HEK293 (cell line): ENCODE measurements at regions not wholly inside any gene's neighbourhood (a gene's known extent, or its start where the extent isn't known, plus 50 kb on each side); places are given as distances from the start of the nearest gene placed in this dataset.
A peak's percentile ranks its signal among the peaks of the same experiment; 100 is the strongest.

Source experiments
- CTCF ChIA-PET: fragments of 350-600 bp; formaldehyde crosslinking; extraction: SDS; loops from one replicate; lab custom pipeline; 2021; ENCODE audit warnings: antibody characterized with exemption; lab: Yijun Ruan, JAX
- POLR2A ChIA-PET: fragments of 300-600 bp; formaldehyde crosslinking; extraction: SDS; loops from one replicate; lab custom pipeline; 2020; ENCODE audit warnings: antibody characterized with exemption, inconsistent platforms; lab: Yijun Ruan, JAX
- H3K27ac ChIP-seq: fragments of 200-500 bp; sonication (Bioruptor generic); 2 replicates; pipeline ENCODE4 v1.5.1; 2014; ENCODE audit warnings: low read depth, low read length, control low read depth, inconsistent platforms; ENCODE audit errors: extremely low read depth
- H3K36me3 ChIP-seq, 2 experiments: fragments of 200-500 bp in 1 of 2; sonication (Bioruptor generic) in 1 of 2; 1 replicate in 1 of 2; 2 replicates in 1 of 2; pipeline ENCODE4 v1.5.1; 2014 to 2017; ENCODE audit warnings: inconsistent platforms in 2 of 2, low read length in 2 of 2; ENCODE audit not compliant: control insufficient read depth in 2 of 2, insufficient read depth in 1 of 2
- H3K4me1 ChIP-seq: fragments of 200-500 bp; sonication (Bioruptor generic); 2 replicates; pipeline ENCODE4 v1.5.1; 2014; ENCODE audit warnings: mild to moderate bottlenecking, low read length, inconsistent platforms; ENCODE audit not compliant: control insufficient read depth, insufficient read depth
- H3K4me3 ChIP-seq: 2 replicates; pipeline ENCODE4 v1.5.1; 2011; ENCODE audit warnings: low read depth, mild to moderate bottlenecking, control low read depth, low read length, moderate library complexity
- H3K9me3 ChIP-seq: fragments of 200-500 bp; sonication (Bioruptor generic); 2 replicates; pipeline ENCODE4 v1.5.1; 2014; ENCODE audit warnings: low read depth, low read length, inconsistent platforms; ENCODE audit not compliant: control insufficient read depth, insufficient read depth
- GFI1B ChIP-seq: fragments of 450-650 bp; formaldehyde crosslinking; IDR thresholded peaks from 2 replicates; pipeline ENCODE4 v1.5.1; 2016; ENCODE audit warnings: missing biosample characterization, missing genetic modification characterization
- MEIS1 ChIP-seq: sonication (generic); formaldehyde crosslinking; IDR thresholded peaks from 2 replicates; pipeline ENCODE4 v1.8.1; 2022; ENCODE audit warnings: missing genetic modification reagents, mild to moderate bottlenecking, borderline replicate concordance
- RBAK ChIP-seq: fragments of 450-650 bp; formaldehyde crosslinking; IDR thresholded peaks from 2 replicates; pipeline ENCODE4 v1.5.1; 2016; ENCODE audit warnings: missing biosample characterization, missing genetic modification characterization
- ZFP37 ChIP-seq: fragments of 450-650 bp; formaldehyde crosslinking; IDR thresholded peaks from 2 replicates; pipeline ENCODE4 v1.5.1; 2016; ENCODE audit warnings: missing biosample characterization, missing genetic modification characterization
- ZFP69B ChIP-seq: fragments of 450-650 bp; formaldehyde crosslinking; IDR thresholded peaks from 2 replicates; pipeline ENCODE4 v1.5.1; 2016; ENCODE audit warnings: missing biosample characterization, missing genetic modification characterization
- ZIC2 ChIP-seq: fragments of 450-650 bp; formaldehyde crosslinking; IDR thresholded peaks from 2 replicates; pipeline ENCODE4 v1.5.1; 2016; ENCODE audit warnings: missing biosample characterization, missing genetic modification characterization
- ZNF174 ChIP-seq: fragments of 450-650 bp; formaldehyde crosslinking; IDR thresholded peaks from 2 replicates; pipeline ENCODE4 v1.5.0; 2017; ENCODE audit warnings: missing biosample characterization, mild to moderate bottlenecking, missing genetic modification characterization
- ZNF19 ChIP-seq: fragments of 450-650 bp; formaldehyde crosslinking; IDR thresholded peaks from 2 replicates; pipeline ENCODE4; 2016; ENCODE audit warnings: missing biosample characterization, missing genetic modification characterization, low read depth
- ZNF335 ChIP-seq: fragments of 450-650 bp; formaldehyde crosslinking; conservative IDR thresholded peaks from 2 replicates; pipeline ENCODE4 v1.5.1; 2016; ENCODE audit warnings: missing biosample characterization, missing genetic modification characterization
- ZNF354C ChIP-seq: fragments of 450-650 bp; formaldehyde crosslinking; IDR thresholded peaks from 2 replicates; pipeline ENCODE4 v1.5.1; 2016; ENCODE audit warnings: missing biosample characterization, missing genetic modification characterization, low read depth, borderline replicate concordance
- ZNF423 ChIP-seq: fragments of 450-650 bp; formaldehyde crosslinking; IDR thresholded peaks from 2 replicates; pipeline ENCODE4 v1.5.1; 2016; ENCODE audit warnings: missing biosample characterization, missing genetic modification characterization
- ZNF514 ChIP-seq: fragments of 450-650 bp; formaldehyde crosslinking; IDR thresholded peaks from 2 replicates; pipeline ENCODE4 v1.5.1; 2016; ENCODE audit warnings: missing biosample characterization, missing genetic modification characterization
- ZNF585B ChIP-seq: fragments of 450-650 bp; formaldehyde crosslinking; IDR thresholded peaks from 2 replicates; pipeline ENCODE4 v1.5.1; 2016; ENCODE audit warnings: missing biosample characterization, missing genetic modification characterization
- ZNF596 ChIP-seq: fragments of 450-650 bp; IDR thresholded peaks from 2 replicates; pipeline ENCODE4 v1.5.0; 2018; ENCODE audit warnings: missing biosample characterization, mild to moderate bottlenecking, missing genetic modification characterization, moderate library complexity
- ZNF677 ChIP-seq: fragments of 450-650 bp; IDR thresholded peaks from 2 replicates; pipeline ENCODE4 v1.5.0; 2018; ENCODE audit warnings: missing biosample characterization, mild to moderate bottlenecking, missing genetic modification characterization, moderate library complexity
- ZNF76 ChIP-seq: fragments of 450-650 bp; formaldehyde crosslinking; IDR thresholded peaks from 2 replicates; pipeline ENCODE4; 2016; ENCODE audit warnings: low read depth, missing biosample characterization, missing genetic modification characterization, borderline replicate concordance
- ZNF768 ChIP-seq: fragments of 450-650 bp; formaldehyde crosslinking; IDR thresholded peaks from 2 replicates; pipeline ENCODE4 v1.5.1; 2018; ENCODE audit warnings: missing biosample characterization, mild to moderate bottlenecking, missing genetic modification characterization
- ZNF777 ChIP-seq: fragments of 450-650 bp; formaldehyde crosslinking; IDR thresholded peaks from 2 replicates; pipeline ENCODE4 v1.5.1; 2017; ENCODE audit warnings: missing biosample characterization, missing genetic modification characterization, borderline replicate concordance
- ZNF785 ChIP-seq: fragments of 450-650 bp; formaldehyde crosslinking; IDR thresholded peaks from 2 replicates; pipeline ENCODE4 v1.5.1; 2016; ENCODE audit warnings: missing biosample characterization, missing genetic modification characterization
- ZSCAN23 ChIP-seq: fragments of 450-650 bp; formaldehyde crosslinking; IDR thresholded peaks from 2 replicates; pipeline ENCODE4 v1.5.1; 2016; ENCODE audit warnings: missing biosample characterization, missing genetic modification characterization
- TF ChIP-seq, protein P1 (sequence below): fragments of 450-650 bp; formaldehyde crosslinking; IDR thresholded peaks from 2 replicates; pipeline ENCODE4 v1.5.1; 2016; ENCODE audit warnings: missing biosample characterization, missing genetic modification characterization
- TF ChIP-seq, protein P2 (sequence below): fragments of 450-650 bp; formaldehyde crosslinking; conservative IDR thresholded peaks from 2 replicates; pipeline ENCODE4 v1.5.1; 2016; ENCODE audit warnings: low read depth, missing biosample characterization, missing genetic modification characterization
- TF ChIP-seq, protein P3 (sequence below): fragments of 450-650 bp; formaldehyde crosslinking; IDR thresholded peaks from 2 replicates; pipeline ENCODE4 v1.5.1; 2016; ENCODE audit warnings: missing biosample characterization, missing genetic modification characterization
- TF ChIP-seq, protein P4 (sequence below): fragments of 450-650 bp; formaldehyde crosslinking; IDR thresholded peaks from 2 replicates; pipeline ENCODE4 v1.5.1; 2016; ENCODE audit warnings: missing biosample characterization, missing genetic modification characterization

DNA sequence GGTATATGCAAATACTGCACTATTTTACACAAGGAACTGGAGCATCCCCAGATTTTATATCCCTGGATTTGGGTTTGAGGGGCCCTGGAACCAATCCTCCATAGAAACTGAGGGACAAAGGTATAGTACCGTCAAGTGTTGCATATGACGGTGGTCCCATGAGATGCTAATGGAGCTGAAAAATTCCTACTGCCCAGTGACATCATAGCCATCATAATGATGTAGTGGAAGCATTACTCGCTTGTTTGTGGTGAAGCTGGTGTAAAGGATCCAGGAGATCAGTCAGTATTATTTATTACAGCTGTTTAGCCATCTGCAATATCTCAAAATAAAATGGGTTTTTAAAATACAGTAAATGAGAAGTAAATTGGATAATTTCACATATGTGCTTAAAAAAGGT, 496.6 kb upstream of the HS6ST1 start (continued):
- TF ChIP-seq, protein P1, sequence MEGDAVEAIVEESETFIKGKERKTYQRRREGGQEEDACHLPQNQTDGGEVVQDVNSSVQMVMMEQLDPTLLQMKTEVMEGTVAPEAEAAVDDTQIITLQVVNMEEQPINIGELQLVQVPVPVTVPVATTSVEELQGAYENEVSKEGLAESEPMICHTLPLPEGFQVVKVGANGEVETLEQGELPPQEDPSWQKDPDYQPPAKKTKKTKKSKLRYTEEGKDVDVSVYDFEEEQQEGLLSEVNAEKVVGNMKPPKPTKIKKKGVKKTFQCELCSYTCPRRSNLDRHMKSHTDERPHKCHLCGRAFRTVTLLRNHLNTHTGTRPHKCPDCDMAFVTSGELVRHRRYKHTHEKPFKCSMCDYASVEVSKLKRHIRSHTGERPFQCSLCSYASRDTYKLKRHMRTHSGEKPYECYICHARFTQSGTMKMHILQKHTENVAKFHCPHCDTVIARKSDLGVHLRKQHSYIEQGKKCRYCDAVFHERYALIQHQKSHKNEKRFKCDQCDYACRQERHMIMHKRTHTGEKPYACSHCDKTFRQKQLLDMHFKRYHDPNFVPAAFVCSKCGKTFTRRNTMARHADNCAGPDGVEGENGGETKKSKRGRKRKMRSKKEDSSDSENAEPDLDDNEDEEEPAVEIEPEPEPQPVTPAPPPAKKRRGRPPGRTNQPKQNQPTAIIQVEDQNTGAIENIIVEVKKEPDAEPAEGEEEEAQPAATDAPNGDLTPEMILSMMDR = no peak
- TF ChIP-seq ZNF423 (tag by site-specific recombination) (no peak), GFI1B (no peak)
- TF ChIP-seq, all 188 proteins: peak for 0

DNA sequence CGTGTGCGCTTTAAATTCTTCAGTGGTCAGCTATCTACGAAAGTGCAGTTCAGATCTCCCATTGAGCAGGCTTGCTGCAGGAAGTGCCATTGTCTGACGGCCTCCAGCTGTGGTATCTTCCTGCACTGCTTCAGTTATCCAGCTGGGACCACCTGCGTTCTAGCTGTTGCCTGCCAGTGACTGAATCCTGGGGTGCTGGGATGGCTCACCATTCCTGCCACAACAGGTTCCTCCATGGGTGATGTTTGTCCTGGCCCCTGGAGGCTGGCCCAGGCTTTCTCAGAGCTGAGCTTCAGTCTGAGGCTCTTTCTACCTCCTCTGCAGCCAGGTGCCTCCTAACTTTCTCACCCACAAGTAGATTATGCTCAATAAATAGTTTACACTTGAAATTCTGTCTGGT, 498.5 kb upstream of the HS6ST1 start:
- TF ChIP-seq ZIC2 (tag by site-specific recombination) (peak; percentile 90), ZNF514 (tag by site-specific recombination) (no peak)
- Histone ChIP-seq H3K36me3 (no peaks in the 10 kb centered on the region), H3K4me3 (no peak overlapping the region), H3K4me1 (no peaks in the 10 kb centered on the region), H3K9me3 (no peaks in the 10 kb centered on the region), H3K27ac (no peak overlapping the region)
- ChIA-PET POLR2A (no interaction called here), CTCF (no interaction called here)

DNA sequence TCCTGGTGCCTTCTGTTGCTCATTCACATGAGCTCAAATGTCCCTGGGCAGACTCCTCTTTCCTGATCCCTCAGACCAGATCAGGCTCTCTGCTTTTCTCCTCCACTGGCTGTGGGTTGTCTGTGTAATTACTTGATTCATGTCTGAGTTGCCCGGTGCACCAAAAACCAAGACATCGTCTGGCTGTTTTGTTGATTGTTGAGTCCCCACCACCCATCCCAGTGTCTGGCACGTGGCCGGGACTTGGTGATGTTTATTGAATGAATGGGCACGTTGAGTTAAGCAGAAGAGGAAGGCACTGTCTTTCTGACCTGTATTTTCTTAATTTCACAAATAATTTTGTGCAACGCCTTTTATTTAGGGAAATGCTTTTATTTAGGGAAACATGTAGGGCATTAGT, 499.1 kb upstream of the HS6ST1 start:
- Histone ChIP-seq H3K4me3 (no peak overlapping the region), H3K4me1 (no peaks in the 10 kb centered on the region), H3K9me3 (no peaks in the 10 kb centered on the region), H3K27ac (no peak overlapping the region), H3K36me3 (no peaks in the 10 kb centered on the region)
- ChIA-PET CTCF (no interaction called here), POLR2A (no interaction called here)
- TF ChIP-seq, protein P2, sequence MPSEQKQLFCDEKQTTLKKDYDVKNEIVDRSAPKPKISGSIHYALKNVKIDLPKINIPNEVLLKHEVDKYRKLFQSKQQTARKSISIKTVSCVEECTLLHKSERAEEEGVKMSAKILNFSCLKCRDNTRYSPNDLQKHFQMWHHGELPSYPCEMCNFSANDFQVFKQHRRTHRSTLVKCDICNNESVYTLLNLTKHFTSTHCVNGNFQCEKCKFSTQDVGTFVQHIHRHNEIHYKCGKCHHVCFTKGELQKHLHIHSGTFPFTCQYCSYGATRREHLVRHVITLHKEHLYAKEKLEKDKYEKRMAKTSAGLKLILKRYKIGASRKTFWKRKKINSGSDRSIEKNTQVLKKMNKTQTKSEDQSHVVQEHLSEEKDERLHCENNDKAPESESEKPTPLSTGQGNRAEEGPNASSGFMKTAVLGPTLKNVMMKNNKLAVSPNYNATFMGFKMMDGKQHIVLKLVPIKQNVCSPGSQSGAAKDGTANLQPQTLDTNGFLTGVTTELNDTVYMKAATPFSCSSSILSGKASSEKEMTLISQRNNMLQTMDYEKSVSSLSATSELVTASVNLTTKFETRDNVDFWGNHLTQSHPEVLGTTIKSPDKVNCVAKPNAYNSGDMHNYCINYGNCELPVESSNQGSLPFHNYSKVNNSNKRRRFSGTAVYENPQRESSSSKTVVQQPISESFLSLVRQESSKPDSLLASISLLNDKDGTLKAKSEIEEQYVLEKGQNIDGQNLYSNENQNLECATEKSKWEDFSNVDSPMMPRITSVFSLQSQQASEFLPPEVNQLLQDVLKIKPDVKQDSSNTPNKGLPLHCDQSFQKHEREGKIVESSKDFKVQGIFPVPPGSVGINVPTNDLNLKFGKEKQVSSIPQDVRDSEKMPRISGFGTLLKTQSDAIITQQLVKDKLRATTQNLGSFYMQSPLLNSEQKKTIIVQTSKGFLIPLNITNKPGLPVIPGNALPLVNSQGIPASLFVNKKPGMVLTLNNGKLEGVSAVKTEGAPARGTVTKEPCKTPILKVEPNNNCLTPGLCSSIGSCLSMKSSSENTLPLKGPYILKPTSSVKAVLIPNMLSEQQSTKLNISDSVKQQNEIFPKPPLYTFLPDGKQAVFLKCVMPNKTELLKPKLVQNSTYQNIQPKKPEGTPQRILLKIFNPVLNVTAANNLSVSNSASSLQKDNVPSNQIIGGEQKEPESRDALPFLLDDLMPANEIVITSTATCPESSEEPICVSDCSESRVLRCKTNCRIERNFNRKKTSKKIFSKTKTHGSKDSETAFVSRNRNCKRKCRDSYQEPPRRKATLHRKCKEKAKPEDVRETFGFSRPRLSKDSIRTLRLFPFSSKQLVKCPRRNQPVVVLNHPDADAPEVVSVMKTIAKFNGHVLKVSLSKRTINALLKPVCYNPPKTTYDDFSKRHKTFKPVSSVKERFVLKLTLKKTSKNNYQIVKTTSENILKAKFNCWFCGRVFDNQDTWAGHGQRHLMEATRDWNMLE = no peak
- TF ChIP-seq ZFP37 (tag by site-specific recombination) (no peak), ZNF768 (tag by site-specific recombination) (no peak)

DNA sequence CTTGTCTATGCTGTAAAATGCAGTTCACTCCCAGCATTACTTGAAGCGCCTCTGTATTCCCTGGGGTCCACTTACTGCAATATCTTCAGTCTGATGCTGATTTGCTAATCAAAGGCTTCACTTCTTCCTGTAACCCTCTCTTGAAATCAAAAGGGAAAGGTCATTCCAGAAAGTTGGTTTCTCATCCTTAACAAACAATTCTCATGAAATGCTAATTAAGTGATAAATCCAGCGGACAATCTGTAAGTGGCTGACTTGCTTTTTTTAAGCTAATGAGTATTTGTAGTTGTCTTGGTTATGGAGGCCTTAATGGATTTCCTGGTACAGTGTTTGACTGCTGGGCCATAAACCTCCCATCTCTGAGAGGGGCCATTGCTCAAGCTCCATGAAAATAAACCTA, 499.6 kb upstream of the HS6ST1 start:
- H3K9me3 ChIP-seq = no peaks in the 10 kb centered on the region
- ChIA-PET POLR2A (no interaction called here), CTCF (interaction anchor here (0.6 kb wide), 1 partner anchor 253 kb away, joined by 3 read pairs; no protein-coding TSS in a partner anchor)
- no peaks in the 10 kb centered on the region for H3K4me1 ChIP-seq
- no peak overlapping the region for H3K27ac ChIP-seq
- no peaks in the 10 kb centered on the region for H3K36me3 ChIP-seq
- no peak overlapping the region for H3K4me3 ChIP-seq
- no peak for TF ChIP-seq ZSCAN23 (tag by site-specific recombination)
- no peak for TF ChIP-seq ZNF354C (tag by site-specific recombination)
- TF ChIP-seq ZNF174 = no peak
- no peak for TF ChIP-seq ZNF785
- TF ChIP-seq ZNF335 (tag by site-specific recombination) = no peak
- no peak for TF ChIP-seq ZNF677
- TF ChIP-seq ZNF19 (tag by site-specific recombination) = no peak
- TF ChIP-seq ZNF76 (tag by site-specific recombination) = no peak
- TF ChIP-seq, protein P3, sequence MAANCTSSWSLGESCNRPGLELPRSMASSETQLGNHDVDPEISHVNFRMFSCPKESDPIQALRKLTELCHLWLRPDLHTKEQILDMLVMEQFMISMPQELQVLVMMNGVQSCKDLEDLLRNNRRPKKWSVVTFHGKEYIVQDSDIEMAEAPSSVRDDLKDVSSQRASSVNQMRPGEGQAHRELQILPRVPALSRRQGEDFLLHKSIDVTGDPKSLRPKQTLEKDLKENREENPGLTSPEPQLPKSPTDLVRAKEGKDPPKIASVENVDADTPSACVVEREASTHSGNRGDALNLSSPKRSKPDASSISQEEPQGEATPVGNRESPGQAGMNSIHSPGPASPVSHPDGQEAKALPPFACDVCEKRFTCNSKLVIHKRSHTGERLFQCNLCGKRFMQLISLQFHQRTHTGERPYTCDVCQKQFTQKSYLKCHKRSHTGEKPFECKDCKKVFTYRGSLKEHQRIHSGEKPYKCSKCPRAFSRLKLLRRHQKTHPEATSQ = no peak
- no peak for TF ChIP-seq ZNF585B (tag by site-specific recombination)
- no peak for TF ChIP-seq ZNF596 (tag by site-specific recombination)
- TF ChIP-seq RBAK = no peak
- no peak for TF ChIP-seq ZNF777 (tag by site-specific recombination)
- TF ChIP-seq, protein P4, sequence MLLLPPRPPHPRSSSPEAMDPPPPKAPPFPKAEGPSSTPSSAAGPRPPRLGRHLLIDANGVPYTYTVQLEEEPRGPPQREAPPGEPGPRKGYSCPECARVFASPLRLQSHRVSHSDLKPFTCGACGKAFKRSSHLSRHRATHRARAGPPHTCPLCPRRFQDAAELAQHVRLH (tag by site-specific recombination) = no peak
- TF ChIP-seq MEIS1 = no peak
- no peak for TF ChIP-seq ZFP69B (tag by site-specific recombination)
